ENCODE measurements at regions not wholly inside any gene's neighbourhood (a gene's known extent, or its start where the extent isn't known, plus 50 kb on each side); places are given as distances from the start of the nearest gene placed in this dataset.

- POLR2A ChIA-PET: no interaction called here
- intact Hi-C loops (cut with micrococcal nuclease; ENCODE audit: unreplicated experiment) (no loop called here), in situ Hi-C loops (cut with HindIII; ENCODE audit: extremely low pct_ligation_motif_present, low pct_unique_long_range_greater_than_20kb) (no loop called here)
- no peak overlapping the region for H3K4me2 ChIP-seq (ENCODE audit: low read depth, low read length)
- H3K9me3 ChIP-seq (ENCODE audit: low read length): no peaks in the 10 kb centered on the region
- ATAC-seq (no peak), FAIRE-seq (no peak), DNase-seq (ENCODE audit: low spot score) (no peak)
- no peak overlapping the region for H3K27ac ChIP-seq (ENCODE audit: extremely low read length, insufficient read depth, low read length)
- no peaks in the 10 kb centered on the region for H4K20me1 ChIP-seq (ENCODE audit: insufficient read depth, low read length)
- CTCF ChIA-PET (ENCODE audit: low intra/inter-chr PET ratio, low total read pairs): no interaction called here
- H3K27me3 ChIP-seq (ENCODE audit: control insufficient read depth in 1 of 2, insufficient read depth in 2 of 2, low read length in 2 of 2): peaks cover 0 to 38% of the 10 kb centered on the region in 2 experiments; a peak in 2 of 5 replicates
- H3K9ac ChIP-seq (ENCODE audit: insufficient read depth, low read depth, low read length): no peak overlapping the region
- H3K79me2 ChIP-seq (ENCODE audit: insufficient read depth, low read length): no peaks in the 10 kb centered on the region
- 3% methylated on average over 7 of the region's 7 CpGs for WGBS (ENCODE audit: low lambda C conversion rate)
- H3K4me3 ChIP-seq (replicated peaks in 1 of 3; ENCODE audit: insufficient read depth in 1 of 3, low read depth in 2 of 3, low read length in 3 of 3): no peak overlapping the region
- no peak overlapping the region for H2AFZ ChIP-seq (ENCODE audit: low read length)
- H3K36me3 ChIP-seq (replicated peaks in 1 of 2; ENCODE audit: control insufficient read depth in 1 of 2, insufficient read depth in 2 of 2, low read length in 2 of 2): no peaks in the 10 kb centered on the region
- TF ChIP-seq CBX2 (IDR thresholded peaks at IDR 0.05; ENCODE audit: low read depth, low read length) (no peak), CBX2 (CRISPR knock-in tag; IDR thresholded peaks at IDR 0.05; ENCODE audit: low read depth) (no peak), JDP2 (CRISPR knock-in tag; IDR thresholded peaks at IDR 0.05; ENCODE audit: borderline replicate concordance) (no peak), TCF7L2 (IDR thresholded peaks at IDR 0.05; ENCODE audit: low read depth, low read length) (no peak), SMAD9 (CRISPR knock-in tag; IDR thresholded peaks at IDR 0.05) (no peak), ZNF740 (CRISPR knock-in tag; IDR thresholded peaks at IDR 0.05) (no peak), NR3C1 (CRISPR knock-in tag; IDR thresholded peaks at IDR 0.05) (no peak), ARNTL (CRISPR knock-in tag; IDR thresholded peaks at IDR 0.05) (no peak), SCMH1 (CRISPR knock-in tag; IDR thresholded peaks at IDR 0.05; ENCODE audit: borderline replicate concordance) (no peak), ZNF264 (CRISPR knock-in tag; IDR thresholded peaks at IDR 0.05) (no peak)
- no TSS peak for BruUV-seq (replicated peaks)
- H3K4me1 ChIP-seq (ENCODE audit: insufficient read depth, low read length): no peaks in the 10 kb centered on the region
Observed at GRCh38 chr10:7467031-7467667, 56.3 kb upstream of the SFMBT2 start.

DNA sequence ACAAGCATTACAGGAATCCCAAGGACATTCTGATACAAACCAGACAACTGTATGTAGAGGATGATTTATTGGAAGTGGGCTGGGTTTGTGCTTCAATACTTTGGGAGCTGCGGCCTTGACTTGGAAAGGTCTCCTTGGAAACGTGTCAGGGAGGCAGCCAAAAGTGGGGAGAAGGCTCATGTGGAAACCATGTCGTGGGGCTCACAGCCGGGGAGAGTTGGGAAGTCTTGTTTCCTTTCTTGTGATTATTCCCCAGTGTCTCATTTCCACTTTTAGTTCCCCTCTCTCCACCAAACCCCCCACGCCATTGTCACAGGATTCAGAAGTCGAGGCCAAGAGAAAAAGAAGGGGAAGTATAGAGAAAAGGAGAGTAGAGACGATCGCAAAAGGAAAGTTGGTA, 53.9 kb upstream of the SFMBT2 start:
- H3K4me2 ChIP-seq (ENCODE audit: low read depth, low read length): no peak overlapping the region
- FAIRE-seq: no peak
- POLR2A ChIA-PET: no interaction called here
- no peak overlapping the region for H3K27ac ChIP-seq (ENCODE audit: extremely low read length, insufficient read depth, low read length)
- intact Hi-C loops (cut with micrococcal nuclease; ENCODE audit: unreplicated experiment): no loop called here
- H3K9ac ChIP-seq (ENCODE audit: insufficient read depth, low read depth, low read length): no peak overlapping the region
- peaks cover 0 to 27% of the 10 kb centered on the region in 2 experiments; a peak in 2 of 5 replicates for H3K27me3 ChIP-seq (ENCODE audit: control insufficient read depth in 1 of 2, insufficient read depth in 2 of 2, low read length in 2 of 2)
- no peaks in the 10 kb centered on the region for H3K36me3 ChIP-seq (replicated peaks in 1 of 2; ENCODE audit: control insufficient read depth in 1 of 2, insufficient read depth in 2 of 2, low read length in 2 of 2)
- H3K4me3 ChIP-seq (replicated peaks in 1 of 3; ENCODE audit: insufficient read depth in 1 of 3, low read depth in 2 of 3, low read length in 3 of 3): no peak overlapping the region
- no peaks in the 10 kb centered on the region for H3K79me2 ChIP-seq (ENCODE audit: insufficient read depth, low read length)
- in situ Hi-C loops (cut with HindIII; ENCODE audit: extremely low pct_ligation_motif_present, low pct_unique_long_range_greater_than_20kb): no loop called here
- no peaks in the 10 kb centered on the region for H3K9me3 ChIP-seq (ENCODE audit: low read length)
- no peak for ATAC-seq
- no peak overlapping the region for H2AFZ ChIP-seq (ENCODE audit: low read length)
- 0% methylated on average over 8 of the region's 8 CpGs for WGBS (ENCODE audit: low lambda C conversion rate)
- no peaks in the 10 kb centered on the region for H3K4me1 ChIP-seq (ENCODE audit: insufficient read depth, low read length)
- CTCF ChIA-PET (ENCODE audit: low intra/inter-chr PET ratio, low total read pairs): no interaction called here
- no peak for DNase-seq (ENCODE audit: low spot score)
- no TSS peak for BruUV-seq (replicated peaks)
- no peaks in the 10 kb centered on the region for H4K20me1 ChIP-seq (ENCODE audit: insufficient read depth, low read length)
- TF ChIP-seq ZNF451 (CRISPR knock-in tag; IDR thresholded peaks at IDR 0.05) (no peak), ZNF136 (CRISPR knock-in tag; IDR thresholded peaks at IDR 0.05; ENCODE audit: low read depth) (no peak), ZNF354B (CRISPR knock-in tag; IDR thresholded peaks at IDR 0.05) (no peak), ZBTB4 (CRISPR knock-in tag; IDR thresholded peaks at IDR 0.05; ENCODE audit: borderline replicate concordance) (no peak)
- TF ChIP-seq, protein P1, sequence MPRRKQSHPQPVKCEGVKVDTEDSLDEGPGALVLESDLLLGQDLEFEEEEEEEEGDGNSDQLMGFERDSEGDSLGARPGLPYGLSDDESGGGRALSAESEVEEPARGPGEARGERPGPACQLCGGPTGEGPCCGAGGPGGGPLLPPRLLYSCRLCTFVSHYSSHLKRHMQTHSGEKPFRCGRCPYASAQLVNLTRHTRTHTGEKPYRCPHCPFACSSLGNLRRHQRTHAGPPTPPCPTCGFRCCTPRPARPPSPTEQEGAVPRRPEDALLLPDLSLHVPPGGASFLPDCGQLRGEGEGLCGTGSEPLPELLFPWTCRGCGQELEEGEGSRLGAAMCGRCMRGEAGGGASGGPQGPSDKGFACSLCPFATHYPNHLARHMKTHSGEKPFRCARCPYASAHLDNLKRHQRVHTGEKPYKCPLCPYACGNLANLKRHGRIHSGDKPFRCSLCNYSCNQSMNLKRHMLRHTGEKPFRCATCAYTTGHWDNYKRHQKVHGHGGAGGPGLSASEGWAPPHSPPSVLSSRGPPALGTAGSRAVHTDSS (CRISPR knock-in tag; conservative IDR thresholded peaks at IDR 0.05): no peak

Measured in HepG2 (cell line).